OCI-LY3 (cell line): ENCODE measurements at regions not wholly inside any gene's neighbourhood (a gene's known extent, or its start where the extent isn't known, plus 50 kb on each side); places are given as distances from the start of the nearest gene placed in this dataset.

Source experiments
- CTCF ChIP-seq: fragments of 200-600, 300-600 bp; sonication (generic); IDR thresholded peaks from 2 replicates; pipeline ENCODE4 v1.5.1; 2014; ENCODE audit warnings: antibody characterized with exemption, low read length, low read depth
- EZH2phosphoT487 ChIP-seq: fragments of 200-600 bp; shearing (Covaris generic); IDR thresholded peaks from 2 replicates; pipeline ENCODE4 v1.6.1; 2018; ENCODE audit warnings: antibody characterized with exemption, mixed run types, low read depth

GRCh38 chr22:44425694-44426045 lies 72.4 kb downstream of the RTL6 start:
- TF ChIP-seq CTCF (no peak), EZH2phosphoT487 (no peak)
